NCI-H1092 (cell line): ENCODE measurements at regions not wholly inside any gene's neighbourhood (a gene's known extent, or its start where the extent isn't known, plus 50 kb on each side); places are given as distances from the start of the nearest gene placed in this dataset.

ENCODE experiments used
- DNase-seq: peaks from one replicate; lab custom pipeline; 2025; lab: John Stamatoyannopoulos, UW

- DNase-seq = no peak
Measured at GRCh38 chr6:88558981-88559380, 392.8 kb upstream of the CNR1 start.

GRCh38 chr6:88556663-88557062 lies 390.5 kb upstream of the CNR1 start:
- no peak for DNase-seq

DNA sequence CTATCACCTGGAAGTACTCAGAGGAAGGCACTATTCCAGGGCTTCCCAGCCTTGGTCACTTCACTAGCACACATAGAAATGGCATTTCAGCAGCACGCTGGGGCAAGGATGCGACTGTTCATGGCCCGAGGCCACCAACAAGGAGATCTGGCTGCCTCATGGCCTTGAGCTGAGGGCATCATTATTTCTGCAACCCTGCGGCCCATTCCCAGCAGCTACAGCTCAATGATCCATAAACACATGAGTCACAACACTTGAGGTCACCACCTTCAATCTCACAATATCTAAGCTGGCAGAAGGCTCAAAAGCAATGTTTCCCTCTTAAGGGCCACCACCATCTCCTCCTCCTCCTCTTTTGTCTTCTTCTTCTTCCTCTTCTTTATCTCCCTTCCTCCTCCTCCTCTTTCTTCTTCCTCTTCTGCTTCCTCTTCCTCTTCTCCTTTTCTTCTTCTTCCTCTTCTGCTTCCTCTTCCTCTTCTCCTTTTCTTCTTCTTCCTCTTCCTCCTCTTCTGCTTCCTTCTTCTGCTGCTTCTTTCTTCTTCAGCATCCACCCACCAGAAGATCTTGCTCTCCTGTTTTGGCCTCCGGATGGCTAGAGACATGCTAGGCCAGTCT lies 382.9 kb upstream of the CNR1 start:
- no peak for DNase-seq

DNA sequence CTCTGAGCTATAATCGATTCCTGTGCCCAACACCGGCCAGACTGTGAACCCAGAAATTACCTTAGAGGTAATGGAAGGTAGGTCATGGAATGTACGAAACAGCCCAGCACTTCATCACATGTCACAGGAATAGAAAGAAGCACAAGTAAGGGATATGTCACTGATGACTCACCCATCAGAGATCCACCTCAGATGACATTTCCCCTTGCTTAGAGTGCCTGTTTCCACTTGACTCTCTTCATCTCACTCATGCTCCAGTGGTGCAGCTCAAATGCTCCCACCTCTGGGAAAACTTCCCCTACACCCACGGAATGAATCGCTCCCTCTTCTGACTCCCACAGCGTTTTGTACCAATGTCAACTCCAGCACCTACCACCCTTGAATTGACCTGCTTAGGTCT lies 381.6 kb upstream of the CNR1 start:
- DNase-seq = no peak

DNA sequence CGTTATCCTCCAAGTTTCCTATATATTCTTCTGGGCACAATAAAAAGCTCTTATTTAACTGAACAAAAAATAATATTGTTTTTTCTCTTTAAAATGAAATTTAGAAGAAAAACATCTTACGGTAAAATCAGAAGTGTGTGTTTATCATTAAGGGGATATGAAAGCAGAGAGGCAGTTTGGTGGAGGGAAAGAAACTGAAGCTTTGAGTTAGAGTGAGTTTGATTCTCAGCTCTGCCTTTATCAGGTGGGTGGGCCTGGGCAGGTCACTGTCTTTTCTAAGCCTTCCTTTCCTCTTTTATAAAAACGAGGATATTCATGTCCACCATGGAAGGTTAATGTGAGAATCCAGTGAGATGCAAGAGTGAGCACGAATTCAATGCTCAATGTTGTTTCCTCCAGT lies 379.8 kb upstream of the CNR1 start:
- DNase-seq = no peak

DNA sequence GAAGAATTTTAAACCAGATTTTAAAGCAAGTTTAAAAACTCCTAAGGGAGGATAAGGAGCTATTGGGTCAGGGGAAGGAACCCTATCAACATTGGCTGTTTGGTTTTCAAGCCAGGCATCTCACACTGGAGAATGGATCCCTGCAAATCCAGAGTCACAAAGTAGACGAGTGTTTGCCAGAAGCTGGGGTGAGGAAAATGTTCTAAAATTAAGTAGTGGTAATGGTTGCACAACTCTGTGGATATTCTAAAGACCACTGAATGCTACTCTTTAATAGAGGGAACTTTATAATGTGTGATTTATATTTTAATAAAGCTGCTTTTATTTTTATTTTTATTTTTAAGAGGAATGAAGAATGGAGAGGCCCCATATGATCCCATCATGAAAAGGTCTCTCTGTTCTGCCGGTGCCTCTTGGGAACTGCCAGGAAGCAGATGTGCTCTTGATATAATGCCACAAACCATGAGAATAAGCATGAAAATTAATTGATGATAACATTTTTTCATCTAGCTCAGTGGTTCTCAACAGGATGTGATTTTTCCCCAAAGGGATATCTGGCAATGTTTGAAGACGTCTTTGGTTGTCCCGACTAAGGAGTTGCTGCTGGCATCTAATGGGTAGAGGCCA lies 379.0 kb upstream of the CNR1 start:
- no peak for DNase-seq

DNA sequence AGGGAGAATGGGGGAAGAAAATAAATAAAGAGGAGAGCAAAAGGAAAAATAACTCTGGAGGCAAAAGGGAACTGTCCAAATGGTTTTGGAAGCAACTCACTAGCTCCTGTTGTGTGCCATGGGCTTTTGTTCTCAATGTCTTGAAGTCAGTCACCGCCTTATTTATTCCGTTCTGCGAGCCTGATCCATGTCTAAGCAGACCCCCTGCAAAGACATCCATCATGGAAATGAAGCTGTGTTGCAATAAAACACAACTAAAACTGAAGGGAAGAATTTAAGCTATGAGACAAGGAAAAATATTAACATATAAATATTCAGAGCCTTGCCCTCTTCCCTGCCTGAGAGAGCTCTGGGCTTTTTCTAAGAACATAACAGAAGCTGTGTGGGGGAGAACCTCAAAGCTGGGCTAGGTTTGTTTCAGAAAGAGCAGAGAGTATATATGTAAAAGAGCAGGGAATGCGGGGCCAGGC lies 373.2 kb upstream of the CNR1 start:
- DNase-seq = no peak

DNA sequence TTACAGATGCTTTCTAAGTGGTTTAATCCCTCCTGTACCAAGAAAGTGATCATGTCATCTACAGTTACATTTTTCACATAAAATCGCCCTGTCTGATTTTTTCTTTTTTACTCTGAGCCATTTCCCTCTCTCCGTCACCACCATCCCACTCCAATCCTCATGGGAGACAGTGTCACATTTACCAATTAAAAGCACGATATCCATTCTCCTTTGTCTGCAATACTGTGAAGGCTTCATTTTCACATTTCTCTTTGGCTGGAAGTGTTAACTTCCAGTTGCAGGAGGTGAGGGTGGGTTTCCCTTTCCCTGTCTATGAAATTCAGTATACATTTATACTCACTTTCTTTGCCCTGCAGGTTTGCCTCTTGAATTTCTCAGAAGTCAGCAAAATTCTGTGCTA lies 372.7 kb upstream of the CNR1 start:
- no peak for DNase-seq

- no peak for DNase-seq
Measured at GRCh38 chr6:88538130-88538706, 372.1 kb upstream of the CNR1 start.

DNA sequence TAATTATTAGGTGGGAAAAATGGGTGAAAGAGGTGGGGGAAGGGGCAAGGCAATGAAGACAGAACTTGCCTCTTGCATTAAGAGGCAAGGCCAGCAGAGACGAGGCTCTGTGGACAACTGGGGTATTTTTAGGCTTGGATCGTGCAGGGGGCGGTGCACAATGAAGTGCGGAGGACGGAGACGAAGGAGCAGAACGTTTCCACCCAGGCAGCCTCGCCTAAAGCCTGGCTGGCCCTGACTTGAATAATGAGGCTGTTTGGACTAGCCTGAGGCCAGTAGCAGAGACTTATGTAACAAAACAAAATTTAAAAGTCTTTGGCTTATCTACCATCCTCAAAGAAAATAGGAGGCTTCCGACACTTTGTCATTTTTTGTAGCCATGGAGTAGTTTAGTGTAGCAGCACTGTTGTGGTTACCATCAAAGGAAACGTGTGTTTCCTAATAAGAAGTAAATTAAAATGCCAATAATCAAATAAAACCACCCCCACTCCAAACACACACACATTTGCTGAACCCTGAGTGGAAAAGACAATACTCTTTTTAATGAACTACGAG lies 370.0 kb upstream of the CNR1 start:
- no peak for DNase-seq

DNA sequence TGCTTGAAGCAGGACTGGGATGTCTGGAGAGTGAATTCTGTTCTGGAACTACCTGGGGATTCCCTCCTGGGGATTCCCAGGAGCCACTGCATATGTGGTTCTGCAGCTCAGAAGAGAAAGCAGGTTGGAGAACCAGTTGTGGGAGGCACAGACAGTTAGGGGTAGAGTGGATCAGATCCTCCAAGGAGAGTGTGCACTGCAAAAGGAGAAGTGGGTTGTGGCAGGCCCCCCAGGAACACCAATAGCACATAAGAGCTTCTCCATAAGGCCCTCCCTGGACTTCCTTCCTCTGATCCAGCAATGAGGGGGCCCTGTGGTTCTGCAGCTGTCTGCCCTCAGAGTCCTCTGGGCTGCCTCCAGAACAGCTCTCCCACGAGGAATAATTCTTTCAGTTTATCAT lies 369.2 kb upstream of the CNR1 start:
- no peak for DNase-seq

DNA sequence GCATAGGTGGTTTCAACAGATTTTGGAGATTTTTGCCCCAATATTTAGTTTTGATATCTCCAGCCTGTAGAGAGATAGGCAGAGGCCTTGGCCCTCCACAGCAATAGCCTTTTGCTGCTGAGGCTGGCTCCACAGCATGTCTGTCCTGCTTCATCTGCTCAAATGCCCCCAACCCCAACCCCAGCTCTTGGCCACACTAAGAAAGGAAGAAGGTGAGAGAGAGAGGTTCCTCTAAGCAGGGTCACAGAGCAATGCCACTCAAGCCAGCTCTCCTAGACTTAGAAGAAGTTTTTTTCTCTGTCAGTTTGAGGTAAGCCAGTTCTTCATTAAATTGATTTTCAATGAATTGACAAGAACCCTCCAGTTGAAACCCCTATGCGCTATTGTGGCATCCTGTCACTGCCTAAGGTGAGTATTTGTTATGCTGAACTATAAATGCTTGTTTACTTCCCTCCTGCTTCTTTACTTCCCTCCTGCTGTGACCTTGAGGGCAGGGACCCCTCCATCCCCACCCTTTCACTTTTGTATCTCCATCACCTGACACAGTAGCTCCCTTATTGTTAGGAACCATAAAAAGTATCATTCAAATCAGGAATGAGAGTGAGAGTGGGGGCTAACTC lies 366.2 kb upstream of the CNR1 start:
- no peak for DNase-seq

DNA sequence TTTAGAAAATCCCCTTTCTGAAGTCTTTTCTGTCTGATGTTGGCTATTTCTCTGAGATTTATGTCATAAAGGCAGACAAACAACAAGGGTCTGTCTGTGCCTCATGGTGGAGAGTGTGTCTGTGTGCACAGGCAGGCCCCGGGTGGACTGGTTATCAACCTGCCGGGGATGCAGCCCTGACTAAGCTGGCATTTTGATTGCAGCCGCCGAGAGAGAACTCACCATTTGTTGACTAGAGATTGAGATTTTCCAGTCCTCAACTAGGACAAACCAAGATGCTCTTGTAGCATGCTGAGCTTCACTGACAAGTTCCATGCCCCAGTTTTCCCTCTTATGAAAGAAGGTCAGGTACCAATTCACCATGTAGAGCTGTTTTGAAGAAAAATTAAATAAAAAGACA lies 363.6 kb upstream of the CNR1 start:
- no peak for DNase-seq

DNA sequence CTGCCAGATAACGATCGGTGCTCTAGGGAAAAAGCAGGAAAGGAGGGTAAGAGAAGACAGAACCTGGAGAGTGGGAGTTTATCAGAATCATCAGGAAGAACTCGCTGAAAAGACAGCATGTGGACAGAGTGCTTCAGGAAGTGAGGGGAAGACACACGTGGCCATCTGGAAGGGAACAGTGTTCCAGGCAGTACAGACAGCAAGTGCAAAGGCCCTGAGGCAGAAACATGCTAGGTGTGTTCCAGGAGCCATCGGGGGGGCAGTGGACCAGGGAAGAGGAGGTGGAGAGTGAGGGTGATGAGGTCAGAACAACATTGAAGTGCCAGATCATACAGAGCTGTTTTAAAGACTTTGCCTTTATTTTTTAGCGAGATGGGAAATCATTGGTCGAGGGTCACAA lies 354.3 kb upstream of the CNR1 start:
- no peak for DNase-seq

GRCh38 chr6:88520017-88520338 lies 353.8 kb upstream of the CNR1 start:
- DNase-seq = no peak

- no peak for DNase-seq
Measured at GRCh38 chr6:88519301-88520016, 353.3 kb upstream of the CNR1 start.

- DNase-seq = no peak
Measured at GRCh38 chr6:88517737-88518136, 351.6 kb upstream of the CNR1 start.

- DNase-seq = no peak
Measured at GRCh38 chr6:88513920-88514319, 347.8 kb upstream of the CNR1 start.

- DNase-seq = no peak
Measured at GRCh38 chr6:88513471-88513870, 347.3 kb upstream of the CNR1 start.

- no peak for DNase-seq
Measured at GRCh38 chr6:88512951-88513350, 346.8 kb upstream of the CNR1 start.

DNA sequence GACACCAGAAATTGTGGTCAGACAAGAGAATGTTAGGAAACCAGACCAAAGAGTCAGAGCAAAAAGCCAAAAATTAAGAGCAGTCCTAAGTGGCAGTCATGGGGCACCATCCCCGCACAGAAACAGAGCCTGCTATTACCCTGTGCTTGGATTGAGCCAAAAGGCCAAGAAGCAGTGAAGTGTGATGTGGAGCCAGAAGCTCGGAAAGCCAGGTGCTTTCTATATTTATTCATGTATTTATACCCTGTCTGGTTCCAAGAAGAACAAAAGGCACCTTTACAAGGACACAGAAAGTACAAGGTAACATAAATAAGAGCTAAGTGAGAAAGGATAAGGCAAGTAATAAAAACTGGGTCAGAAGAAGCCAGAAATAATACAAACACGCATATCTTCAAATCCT lies 336.2 kb upstream of the CNR1 start:
- no peak for DNase-seq

GRCh38 chr6:88499845-88500699 lies 333.9 kb upstream of the CNR1 start:
- DNase-seq = no peak
